Gastroesophageal sphincter (tissue), 4 donors: ENCODE measurements at regions not wholly inside any gene's neighbourhood (a gene's known extent, or its start where the extent isn't known, plus 50 kb on each side); places are given as distances from the start of the nearest gene placed in this dataset.

Source experiments
- ATAC-seq: fragments of 150-250 bp; one replicate; pipeline ENCODE4 v1.9.1; 2016; ENCODE audit warnings: mild to moderate bottlenecking, moderate library complexity
- H3K27ac ChIP-seq, 4 donors: fragments of 200-600 bp; sonication (generic) in 3 of 4; 1 replicate in 3 of 4; 2 replicates in 1 of 4; pipeline ENCODE4 v1.5.1; 2016 to 2019
- H3K27me3 ChIP-seq: fragments of 200-600 bp; sonication (generic); one replicate; pipeline ENCODE4 v1.5.1; 2019
- H3K36me3 ChIP-seq, 2 donors: fragments of 200-600 bp; sonication (generic); one replicate each; pipeline ENCODE4 v1.5.1; 2019; ENCODE audit warnings: control low read depth in 1 of 2
- H3K4me1 ChIP-seq, 3 donors: fragments of 200-600 bp; sonication (generic); 1 replicate in 2 of 3; 2 replicates in 1 of 3; pipeline ENCODE4 v1.5.1; 2016 to 2019; ENCODE audit warnings: control low read depth in 2 of 3
- H3K4me3 ChIP-seq, 2 donors: fragments of 200-600 bp; sonication (generic); one replicate each; pipeline ENCODE4 v1.5.1; 2019; ENCODE audit warnings: mild to moderate bottlenecking in 1 of 2, moderate library complexity in 1 of 2
- H3K9me3 ChIP-seq, 3 donors: fragments of 200-600 bp; sonication (generic); one replicate each; pipeline ENCODE4 v1.5.1; 2017 to 2019; ENCODE audit warnings: control low read depth in 2 of 3
- CTCF ChIP-seq, 4 experiments: fragments of 200-600 bp in 2 of 4; fragments of 450-650 bp in 2 of 4; sonication (generic) in 1 of 4; IDR thresholded peaks; one replicate each; pipeline ENCODE4 v1.5.1; 2017 to 2019; ENCODE audit warnings: antibody characterized with exemption in 4 of 4, mild to moderate bottlenecking in 2 of 4, moderate library complexity in 2 of 4
- EP300 ChIP-seq: sonication (generic); formaldehyde crosslinking; IDR thresholded peaks from one replicate; pipeline ENCODE4 v1.6.1; 2017; ENCODE audit warnings: antibody characterized with exemption, mild to moderate bottlenecking
- POLR2A ChIP-seq, 2 donors: fragments of 450-650 bp; IDR thresholded peaks; one replicate each; pipeline ENCODE4 v1.6.1; 2017; ENCODE audit warnings: antibody characterized with exemption in 2 of 2, mild to moderate bottlenecking in 2 of 2, moderate library complexity in 1 of 2
- POLR2AphosphoS5 ChIP-seq: sonication (generic); formaldehyde crosslinking; IDR thresholded peaks from one replicate; pipeline ENCODE4 v1.6.1; 2017; ENCODE audit warnings: antibody characterized with exemption
- WGBS, 2 donors: methylation state at CpG; one replicate each; pipeline ENCODE4 v1.1.5; 2018; ENCODE audit warnings: low coverage in 1 of 2; 5-methylcytosine and 5-hydroxymethylcytosine counted together

GRCh38 chr2:228699400-228699799 lies 517.9 kb upstream of the SPHKAP start:
- H3K27ac ChIP-seq = no peak overlapping the region
- H3K27me3 ChIP-seq = no peaks in the 10 kb centered on the region

GRCh38 chr2:228698963-228699362 lies 517.5 kb upstream of the SPHKAP start:
- TF ChIP-seq EP300 (no peak), POLR2A (IDR thresholded peaks at IDR 0.05) (no peak), POLR2AphosphoS5 (no peak), CTCF (IDR thresholded peaks at IDR 0.05) (no peak)
- no peaks in the 10 kb centered on the region for H3K4me1 ChIP-seq
- whole genome bisulfite sequencing, 2 donors = 70 to 83% methylated on average over 3 of the region's 3 CpGs

More at GRCh38 chr2:228699400-228699799, 517.9 kb upstream of the SPHKAP start:
- no peaks in the 10 kb centered on the region for H3K4me1 ChIP-seq
- H3K36me3 ChIP-seq = no peaks in the 10 kb centered on the region
- H3K9me3 ChIP-seq = no peaks in the 10 kb centered on the region
- TF ChIP-seq CTCF (IDR thresholded peaks at IDR 0.05) (peak in 2 of 4 experiments; percentile 8 to 19), POLR2AphosphoS5 (no peak)
- no peak for ATAC-seq
- no peak overlapping the region for H3K4me3 ChIP-seq
- WGBS, 2 donors = 37 to 49% methylated on average over 5 of the region's 5 CpGs

GRCh38 chr2:228697456-228697855 lies 516.0 kb upstream of the SPHKAP start:
- H3K27me3 ChIP-seq = no peaks in the 10 kb centered on the region
- H3K27ac ChIP-seq = no peak overlapping the region
- no peaks in the 10 kb centered on the region for H3K36me3 ChIP-seq
- H3K4me3 ChIP-seq = no peak overlapping the region
- ATAC-seq = no peak
- 85 to 93% methylated on average over 2 of the region's 3 CpGs for WGBS, 2 donors
- no peaks in the 10 kb centered on the region for H3K4me1 ChIP-seq
- no peak for TF ChIP-seq POLR2AphosphoS5
- no peak for TF ChIP-seq POLR2A (IDR thresholded peaks at IDR 0.05)
- TF ChIP-seq EP300 = no peak
- TF ChIP-seq CTCF (IDR thresholded peaks at IDR 0.05) = no peak
- no peaks in the 10 kb centered on the region for H3K9me3 ChIP-seq

More at GRCh38 chr2:228698963-228699362, 517.5 kb upstream of the SPHKAP start:
- no peaks in the 10 kb centered on the region for H3K9me3 ChIP-seq
- H3K4me3 ChIP-seq = no peak overlapping the region
- no peaks in the 10 kb centered on the region for H3K36me3 ChIP-seq
- H3K27ac ChIP-seq = no peak overlapping the region
- no peak for ATAC-seq
- H3K27me3 ChIP-seq = no peaks in the 10 kb centered on the region

GRCh38 chr2:228690681-228691080 lies 509.2 kb upstream of the SPHKAP start:
- WGBS, 2 donors = 83% methylated on average over 3 of the region's 7 CpGs; no CpG with 5 or more reads in 1 of the 2 donors
- Histone ChIP-seq H3K27ac (no peak overlapping the region), H3K27me3 (peaks cover 5% of the 10 kb centered on the region), H3K4me3 (no peak overlapping the region), H3K36me3 (no peaks in the 10 kb centered on the region), H3K9me3 (no peaks in the 10 kb centered on the region), H3K4me1 (no peaks in the 10 kb centered on the region)
- TF ChIP-seq POLR2A (IDR thresholded peaks at IDR 0.05) (no peak), EP300 (no peak), CTCF (IDR thresholded peaks at IDR 0.05) (no peak), POLR2AphosphoS5 (no peak)
- no peak for ATAC-seq

GRCh38 chr2:228689053-228689452 lies 507.6 kb upstream of the SPHKAP start:
- H3K4me1 ChIP-seq = no peaks in the 10 kb centered on the region
- no peak for ATAC-seq
- H3K27ac ChIP-seq = no peak overlapping the region
- H3K9me3 ChIP-seq = no peaks in the 10 kb centered on the region
- H3K36me3 ChIP-seq = no peaks in the 10 kb centered on the region
- TF ChIP-seq CTCF (IDR thresholded peaks at IDR 0.05) (no peak), EP300 (no peak), POLR2AphosphoS5 (no peak), POLR2A (IDR thresholded peaks at IDR 0.05) (no peak)
- no peak overlapping the region for H3K4me3 ChIP-seq
- WGBS, 2 donors = 27 to 28% methylated on average over 3 to 7 of the region's 7 CpGs
- H3K27me3 ChIP-seq = peaks cover 5% of the 10 kb centered on the region
